A673 (cell line): ENCODE measurements at regions not wholly inside any gene's neighbourhood (a gene's known extent, or its start where the extent isn't known, plus 50 kb on each side); places are given as distances from the start of the nearest gene placed in this dataset.

Experiments
- BruUV-seq: library from RNA; stranded (reverse); fragments of 400-500 nt; replicated peaks from 2 replicates; lab custom pipeline; 2021; lab: Mats Ljungman, UMichigan
- CTCF ChIA-PET: fragments of 300-600 bp; sonication (Branson Sonifier 250); formaldehyde crosslinking; loops from one replicate; lab custom pipeline; 2022; ENCODE audit warnings: antibody characterized with exemption; lab: Charles Lee
- POLR2A ChIA-PET: fragments of 300-600 bp; sonication (Branson Sonifier 250); formaldehyde crosslinking; loops from one replicate; lab custom pipeline; 2022; ENCODE audit warnings: antibody characterized with exemption; ENCODE audit not compliant: low non-redundant PET; lab: Charles Lee
- DNase-seq: peaks from one replicate; pipeline ENCODE4 v3.0.0-alpha.2; 2015; ENCODE audit warnings: low spot score
- H3K27ac ChIP-seq: fragments of 200-600 bp; sonication (generic); 2 replicates; pipeline ENCODE4 v1.5.1; 2016; ENCODE audit warnings: mixed run types, low read depth, mild to moderate bottlenecking, mixed read lengths, antibody characterized with exemption, low read length; ENCODE audit not compliant: poor library complexity, severe bottlenecking
- H3K27me3 ChIP-seq: fragments of 200-600 bp; sonication (generic); replicated peaks from 2 replicates; pipeline ENCODE4 v1.6.1; 2017; ENCODE audit warnings: mixed run types, low read depth, mild to moderate bottlenecking, mixed read lengths, antibody characterized with exemption, low read length; ENCODE audit not compliant: insufficient read depth, poor library complexity
- H3K36me3 ChIP-seq: fragments of 200-600 bp; sonication (generic); 2 replicates; pipeline ENCODE4 v1.6.1; 2016; ENCODE audit warnings: mixed run types, mild to moderate bottlenecking, mixed read lengths, antibody characterized with exemption, low read length; ENCODE audit not compliant: insufficient read depth, poor library complexity, severe bottlenecking
- H3K4me1 ChIP-seq: fragments of 200-600 bp; sonication (generic); 2 replicates; pipeline ENCODE4 v1.6.1; 2017; ENCODE audit warnings: mixed run types, mild to moderate bottlenecking, mixed read lengths, antibody characterized with exemption, low read length; ENCODE audit not compliant: insufficient read depth, poor library complexity, severe bottlenecking
- H3K4me3 ChIP-seq: fragments of 200-600 bp; sonication (generic); 2 replicates; pipeline ENCODE4 v1.5.1; 2016; ENCODE audit warnings: low read depth, mixed run types, mild to moderate bottlenecking, mixed read lengths, low read length; ENCODE audit not compliant: poor library complexity, severe bottlenecking
- H3K9me3 ChIP-seq: fragments of 200-600 bp; sonication (generic); 2 replicates; pipeline ENCODE4 v1.6.1; 2016; ENCODE audit warnings: mixed run types, low read depth, mild to moderate bottlenecking, mixed read lengths, antibody characterized with exemption, low read length; ENCODE audit not compliant: poor library complexity, severe bottlenecking
- CTCF ChIP-seq: fragments of 300-800, 200-600 bp; sonication (generic); conservative IDR thresholded peaks from 2 replicates; pipeline ENCODE4 v1.5.1; 2017; ENCODE audit warnings: low read depth, mild to moderate bottlenecking, antibody characterized with exemption, low read length, moderate library complexity, mixed read lengths
- EZH2 ChIP-seq: fragments of 200-600 bp; sonication (generic); IDR thresholded peaks from 2 replicates; pipeline ENCODE4 v1.6.1; 2017; ENCODE audit warnings: borderline replicate concordance, low read depth, mild to moderate bottlenecking, mixed read lengths, antibody characterized with exemption, low read length; ENCODE audit not compliant: poor library complexity, severe bottlenecking
- intact Hi-C: fragments of 100-400 bp; cut with micrococcal nuclease; formaldehyde crosslinking; loops from one replicate; pipeline ENCODE4 v1.10.0; 2022; ENCODE audit not compliant: unreplicated experiment

DNA sequence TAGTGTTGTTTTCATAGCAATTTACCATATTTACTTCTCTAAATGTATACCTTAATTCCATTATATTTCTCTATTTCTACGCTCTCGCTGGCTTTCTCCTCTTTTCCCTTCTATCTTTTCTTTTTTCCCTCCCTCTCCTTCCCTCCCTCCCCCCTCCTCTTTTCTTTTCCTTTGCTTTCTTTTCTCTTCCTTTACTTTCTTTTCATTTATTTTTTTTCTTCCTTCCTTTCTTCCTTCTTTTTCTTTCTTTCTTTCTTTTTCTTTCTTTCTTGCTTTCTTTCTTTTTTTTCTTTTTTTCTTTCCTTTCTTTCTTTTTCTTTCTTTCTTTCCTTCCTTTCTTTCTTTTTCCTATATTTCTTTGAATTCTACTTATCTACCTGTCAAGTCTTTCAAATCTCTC, 533.0 kb upstream of the POT1 start:
- Histone ChIP-seq H3K4me3 (no peak overlapping the region), H3K27ac (no peak overlapping the region), H3K9me3 (peaks cover 14% of the 10 kb centered on the region), H3K4me1 (no peaks in the 10 kb centered on the region), H3K27me3 (no peaks in the 10 kb centered on the region), H3K36me3 (no peaks in the 10 kb centered on the region)
- no peak for TF ChIP-seq CTCF
- no peak for TF ChIP-seq EZH2
- DNase-seq, result no peak
- intact Hi-C loops, result no loop called here
- BruUV-seq, result no TSS peak
- POLR2A ChIA-PET, result no interaction called here
- CTCF ChIA-PET, result no interaction called here

DNA sequence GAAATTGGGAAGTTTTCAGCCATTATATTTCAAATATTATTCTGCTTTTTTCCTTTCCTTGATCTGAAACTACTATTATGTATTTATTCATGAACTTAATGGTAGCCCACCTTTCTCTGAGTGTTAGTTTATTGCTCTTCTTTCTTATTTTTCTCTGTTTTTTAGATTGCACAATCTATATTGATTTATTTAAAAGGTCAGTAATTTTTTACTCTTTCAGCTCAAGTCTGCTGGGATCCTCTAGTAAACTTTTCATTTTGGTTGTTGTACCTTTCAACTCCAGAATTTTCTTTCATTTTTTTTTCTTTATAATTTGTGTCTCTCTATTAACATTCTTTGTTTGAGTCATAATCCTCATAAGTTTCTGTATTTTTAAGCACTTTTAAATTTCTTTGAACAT, 529.4 kb upstream of the POT1 start:
- H3K36me3 ChIP-seq, result no peaks in the 10 kb centered on the region
- no peaks in the 10 kb centered on the region for H3K27me3 ChIP-seq
- no peak for DNase-seq
- ChIA-PET CTCF (no interaction called here), POLR2A (no interaction called here)
- H3K4me3 ChIP-seq, result no peak overlapping the region
- TF ChIP-seq CTCF (no peak), EZH2 (no peak)
- BruUV-seq, result no TSS peak
- no peaks in the 10 kb centered on the region for H3K4me1 ChIP-seq
- H3K9me3 ChIP-seq, result peaks cover 14% of the 10 kb centered on the region
- no peak overlapping the region for H3K27ac ChIP-seq
- intact Hi-C loops, result no loop called here

DNA sequence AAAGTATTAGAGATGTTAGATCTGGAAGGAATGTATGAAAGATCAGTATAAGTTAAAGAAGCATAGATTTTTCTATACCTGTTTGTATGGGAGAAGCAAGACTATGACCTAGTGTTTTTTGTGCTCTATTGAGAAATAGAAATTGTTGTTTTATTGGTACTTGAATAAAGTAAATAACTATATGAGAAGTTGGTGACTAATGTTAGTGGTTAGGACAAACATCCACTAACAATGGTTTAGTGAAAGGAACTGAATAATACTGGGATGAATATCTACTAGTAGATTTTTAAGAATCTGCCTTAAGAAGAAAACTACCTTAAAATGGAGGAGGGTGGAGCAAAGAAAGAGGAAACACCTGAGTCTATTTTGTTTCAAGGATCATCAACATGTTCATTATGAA, 521.1 kb upstream of the POT1 start:
- CTCF ChIA-PET, result no interaction called here
- H3K9me3 ChIP-seq, result no peaks in the 10 kb centered on the region
- H3K36me3 ChIP-seq, result no peaks in the 10 kb centered on the region
- no peak for TF ChIP-seq CTCF
- no peak for TF ChIP-seq EZH2
- no peaks in the 10 kb centered on the region for H3K27me3 ChIP-seq
- H3K27ac ChIP-seq, result no peak overlapping the region
- DNase-seq, result no peak
- no peak overlapping the region for H3K4me3 ChIP-seq
- no TSS peak for BruUV-seq
- POLR2A ChIA-PET, result no interaction called here
- intact Hi-C loops, result no loop called here
- H3K4me1 ChIP-seq, result no peaks in the 10 kb centered on the region
